ENCODE measurements at regions not wholly inside any gene's neighbourhood (a gene's known extent, or its start where the extent isn't known, plus 50 kb on each side); places are given as distances from the start of the nearest gene placed in this dataset.
A peak's percentile ranks its signal among the peaks of the same experiment; 100 is the strongest.

GRCh38 chr5:24367216-24367615 lies 277.6 kb downstream of the CDH10 start:
- no peak overlapping the region for H3K27ac ChIP-seq (ENCODE audit: poor library complexity, severe bottlenecking)
- no peak overlapping the region for H3K4me3 ChIP-seq (ENCODE audit: severe bottlenecking)
- no peaks in the 10 kb centered on the region for H3K9me3 ChIP-seq (ENCODE audit: severe bottlenecking)
- TF ChIP-seq CTCF (IDR thresholded peaks at IDR 0.05; ENCODE audit: poor library complexity, severe bottlenecking): no peak
- ATAC-seq (ENCODE audit: low read depth) (no peak), DNase-seq (ENCODE audit: low spot score) (no peak)
- H3K36me3 ChIP-seq (ENCODE audit: low read depth): no peaks in the 10 kb centered on the region
- H3K4me1 ChIP-seq (ENCODE audit: insufficient read depth, poor library complexity, severe bottlenecking): peaks cover 5% of the 10 kb centered on the region
- H3K27me3 ChIP-seq (ENCODE audit: insufficient read depth, poor library complexity, severe bottlenecking): no peaks in the 10 kb centered on the region

GRCh38 chr5:24368115-24368514 lies 276.7 kb downstream of the CDH10 start:
- Histone ChIP-seq H3K4me1 (ENCODE audit: insufficient read depth, poor library complexity, severe bottlenecking) (peaks cover 5% of the 10 kb centered on the region), H3K36me3 (ENCODE audit: low read depth) (no peaks in the 10 kb centered on the region), H3K9me3 (ENCODE audit: severe bottlenecking) (no peaks in the 10 kb centered on the region), H3K27me3 (ENCODE audit: insufficient read depth, poor library complexity, severe bottlenecking) (no peaks in the 10 kb centered on the region), H3K27ac (ENCODE audit: poor library complexity, severe bottlenecking) (no peak overlapping the region), H3K4me3 (ENCODE audit: severe bottlenecking) (no peak overlapping the region)
- DNase-seq (ENCODE audit: low spot score): no peak
- ATAC-seq (ENCODE audit: low read depth): peak; percentile 27; the same call in 1 of the 3 replicates
- peak; percentile 36 for TF ChIP-seq CTCF (IDR thresholded peaks at IDR 0.05; ENCODE audit: poor library complexity, severe bottlenecking)

- Histone ChIP-seq H3K27ac (ENCODE audit: poor library complexity, severe bottlenecking) (no peak overlapping the region), H3K9me3 (ENCODE audit: severe bottlenecking) (no peaks in the 10 kb centered on the region), H3K4me1 (ENCODE audit: insufficient read depth, poor library complexity, severe bottlenecking) (no peaks in the 10 kb centered on the region), H3K36me3 (ENCODE audit: low read depth) (no peaks in the 10 kb centered on the region), H3K27me3 (ENCODE audit: insufficient read depth, poor library complexity, severe bottlenecking) (no peaks in the 10 kb centered on the region), H3K4me3 (ENCODE audit: severe bottlenecking) (no peak overlapping the region)
- TF ChIP-seq CTCF (IDR thresholded peaks at IDR 0.05; ENCODE audit: poor library complexity, severe bottlenecking): no peak
- no peak for ATAC-seq (ENCODE audit: low read depth)
- DNase-seq (ENCODE audit: low spot score): no peak
Measured at GRCh38 chr5:24376210-24376609, 268.6 kb downstream of the CDH10 start.

GRCh38 chr5:24376616-24377015 lies 268.2 kb downstream of the CDH10 start:
- Histone ChIP-seq H3K4me1 (ENCODE audit: insufficient read depth, poor library complexity, severe bottlenecking) (no peaks in the 10 kb centered on the region), H3K36me3 (ENCODE audit: low read depth) (no peaks in the 10 kb centered on the region), H3K27ac (ENCODE audit: poor library complexity, severe bottlenecking) (no peak overlapping the region), H3K9me3 (ENCODE audit: severe bottlenecking) (no peaks in the 10 kb centered on the region), H3K27me3 (ENCODE audit: insufficient read depth, poor library complexity, severe bottlenecking) (no peaks in the 10 kb centered on the region), H3K4me3 (ENCODE audit: severe bottlenecking) (no peak overlapping the region)
- DNase-seq (ENCODE audit: low spot score) (no peak), ATAC-seq (ENCODE audit: low read depth) (no peak)
- no peak for TF ChIP-seq CTCF (IDR thresholded peaks at IDR 0.05; ENCODE audit: poor library complexity, severe bottlenecking)

GRCh38 chr5:24381861-24382489 lies 262.8 kb downstream of the CDH10 start:
- Histone ChIP-seq H3K4me3 (ENCODE audit: severe bottlenecking) (no peak overlapping the region), H3K27ac (ENCODE audit: poor library complexity, severe bottlenecking) (no peak overlapping the region), H3K4me1 (ENCODE audit: insufficient read depth, poor library complexity, severe bottlenecking) (peaks cover 4% of the 10 kb centered on the region), H3K9me3 (ENCODE audit: severe bottlenecking) (peaks cover under 1% of the 10 kb centered on the region), H3K27me3 (ENCODE audit: insufficient read depth, poor library complexity, severe bottlenecking) (no peaks in the 10 kb centered on the region), H3K36me3 (ENCODE audit: low read depth) (no peaks in the 10 kb centered on the region)
- no peak for TF ChIP-seq CTCF (IDR thresholded peaks at IDR 0.05; ENCODE audit: poor library complexity, severe bottlenecking)
- DNase-seq (ENCODE audit: low spot score) (no peak), ATAC-seq (ENCODE audit: low read depth) (no peak)

Data from RWPE2 (cell line).